ENCODE measurements at regions not wholly inside any gene's neighbourhood (a gene's known extent, or its start where the extent isn't known, plus 50 kb on each side); places are given as distances from the start of the nearest gene placed in this dataset.
"Not testable (repeated sequence)": the region's sequence is repeated elsewhere in the genome, so short reads cannot be mapped to it uniquely, and the experiment has no call there.

- Histone ChIP-seq H3K4me3 (ENCODE audit: low read depth in 2 of 2, low read length in 2 of 2) (no peak overlapping the region), H3K27ac (ENCODE audit: low read length) (no peak overlapping the region), H3K36me3 (ENCODE audit: control insufficient read depth, insufficient read depth, low read length) (no peaks in the 10 kb centered on the region), H3K27me3 (ENCODE audit: control insufficient read depth, insufficient read depth, low read length) (no peaks in the 10 kb centered on the region), H3K4me1 (ENCODE audit: control insufficient read depth, insufficient read depth, low read length) (no peaks in the 10 kb centered on the region), H3K9me3 (ENCODE audit: control insufficient read depth, insufficient read depth, low read depth, low read length) (no peaks in the 10 kb centered on the region)
- ATAC-seq (no peak), DNase-seq (ENCODE audit: low read depth, low spot score) (no peak)
- CTCF ChIA-PET: no interaction called here
- POLR2A ChIA-PET: no interaction called here
- in situ Hi-C loops (cut with HindIII; ENCODE audit: low pct_unique_long_range_greater_than_20kb, low sequenced_read_pairs): no loop called here
- no peak for TF ChIP-seq CTCF (IDR thresholded peaks at IDR 0.05)
- TF ChIP-seq REST (IDR thresholded peaks at IDR 0.05; ENCODE audit: insufficient read depth in 1 of 2, low read depth in 2 of 2, low read length in 1 of 2): no peak
- no peak for TF ChIP-seq POLR2AphosphoS5 (IDR thresholded peaks at IDR 0.05; ENCODE audit: low read depth, low read length)
- no peak for TF ChIP-seq SIN3A (IDR thresholded peaks at IDR 0.05; ENCODE audit: borderline replicate concordance, insufficient read depth, low read depth, low read length)
- TF ChIP-seq TCF7L2 (IDR thresholded peaks at IDR 0.05; ENCODE audit: low read depth, low read length): no peak
- no TSS peak for BruUV-seq (replicated peaks)
- intact Hi-C loops (cut with micrococcal nuclease; ENCODE audit: unreplicated experiment): no loop called here
Observed at GRCh38 chr10:109324721-109325120, 598.6 kb downstream of the XPNPEP1 start.

GRCh38 chr10:109317746-109318366, 605.5 kb downstream of the XPNPEP1 start:
- H3K36me3 ChIP-seq (ENCODE audit: control insufficient read depth, insufficient read depth, low read length): no peaks in the 10 kb centered on the region
- TF ChIP-seq POLR2AphosphoS5 (IDR thresholded peaks at IDR 0.05; ENCODE audit: low read depth, low read length) (no peak), TCF7L2 (IDR thresholded peaks at IDR 0.05; ENCODE audit: low read depth, low read length) (no peak), CTCF (IDR thresholded peaks at IDR 0.05) (no peak), SIN3A (IDR thresholded peaks at IDR 0.05; ENCODE audit: borderline replicate concordance, insufficient read depth, low read depth, low read length) (no peak), REST (IDR thresholded peaks at IDR 0.05; ENCODE audit: insufficient read depth in 1 of 2, low read depth in 2 of 2, low read length in 1 of 2) (no peak)
- H3K9me3 ChIP-seq (ENCODE audit: control insufficient read depth, insufficient read depth, low read depth, low read length): no peaks in the 10 kb centered on the region
- DNase-seq (ENCODE audit: low read depth, low spot score): no peak
- ChIA-PET CTCF (interaction anchor here (0.6 kb wide), 1 partner anchor 15 kb away, joined by 3 read pairs; no protein-coding TSS in a partner anchor), POLR2A (no interaction called here)
- H3K4me1 ChIP-seq (ENCODE audit: control insufficient read depth, insufficient read depth, low read length): no peaks in the 10 kb centered on the region; the same call in 1 of the 2 replicates
- no TSS peak for BruUV-seq (replicated peaks)
- in situ Hi-C loops (cut with HindIII; ENCODE audit: low pct_unique_long_range_greater_than_20kb, low sequenced_read_pairs) (no loop called here), intact Hi-C loops (cut with micrococcal nuclease; ENCODE audit: unreplicated experiment) (no loop called here)
- H3K4me3 ChIP-seq (ENCODE audit: low read depth in 2 of 2, low read length in 2 of 2): no peak overlapping the region
- no peaks in the 10 kb centered on the region for H3K27me3 ChIP-seq (ENCODE audit: control insufficient read depth, insufficient read depth, low read length)
- no peak for ATAC-seq
- no peak overlapping the region for H3K27ac ChIP-seq (ENCODE audit: low read length)

- DNase-seq (ENCODE audit: low read depth, low spot score); in situ Hi-C loops (cut with HindIII; ENCODE audit: low pct_unique_long_range_greater_than_20kb, low sequenced_read_pairs); H3K27me3 ChIP-seq (ENCODE audit: control insufficient read depth, insufficient read depth, low read length); CTCF ChIA-PET; BruUV-seq (replicated peaks); H3K9me3 ChIP-seq (ENCODE audit: control insufficient read depth, insufficient read depth, low read depth, low read length); H3K4me1 ChIP-seq (ENCODE audit: control insufficient read depth, insufficient read depth, low read length); H3K36me3 ChIP-seq (ENCODE audit: control insufficient read depth, insufficient read depth, low read length); ATAC-seq; H3K4me3 ChIP-seq (ENCODE audit: low read depth in 2 of 2, low read length in 2 of 2); intact Hi-C loops (cut with micrococcal nuclease; ENCODE audit: unreplicated experiment); H3K27ac ChIP-seq (ENCODE audit: low read length); POLR2A ChIA-PET: not testable (repeated sequence)
Observed at GRCh38 chr10:109314016-109314415, 609.3 kb downstream of the XPNPEP1 start.

Data from Panc1 (cell line).